Kidney capillary endothelial cell (primary cell): ENCODE measurements at regions not wholly inside any gene's neighbourhood (a gene's known extent, or its start where the extent isn't known, plus 50 kb on each side); places are given as distances from the start of the nearest gene placed in this dataset.
A peak's percentile ranks its signal among the peaks of the same experiment; 100 is the strongest.

Experiments
- DNase-seq: peaks from one replicate; pipeline ENCODE4 v3.0.0-alpha.2; 2018; ENCODE audit warnings: low spot score

- DNase-seq = peak; percentile 44
Measured at GRCh38 chr16:55944377-55944802, 69.2 kb upstream of the CES5A start.

GRCh38 chr16:55943267-55943666 lies 68.1 kb upstream of the CES5A start:
- no peak for DNase-seq

GRCh38 chr16:55942821-55943220 lies 67.6 kb upstream of the CES5A start:
- no peak for DNase-seq

- no peak for DNase-seq
Measured at GRCh38 chr16:55941552-55941951, 66.4 kb upstream of the CES5A start.

GRCh38 chr16:55938126-55938525 lies 63.0 kb upstream of the CES5A start:
- no peak for DNase-seq

- DNase-seq = no peak
Measured at GRCh38 chr16:55933038-55933437, 57.9 kb upstream of the CES5A start.

GRCh38 chr16:55930036-55930435 lies 54.9 kb upstream of the CES5A start:
- DNase-seq = no peak

GRCh38 chr16:55929181-55929580 lies 54.0 kb upstream of the CES5A start:
- no peak for DNase-seq

GRCh38 chr16:55925242-55925641 lies 50.1 kb upstream of the CES5A start:
- no peak for DNase-seq
